ENCODE measurements at regions not wholly inside any gene's neighbourhood (a gene's known extent, or its start where the extent isn't known, plus 50 kb on each side); places are given as distances from the start of the nearest gene placed in this dataset.

GRCh38 chr2:236871500-236872001 lies 214.1 kb upstream of the COPS8 start:
- DNase-seq (ENCODE audit: low spot score), result no peak

- DNase-seq (ENCODE audit: low spot score), result no peak
Measured at GRCh38 chr2:236872015-236872414, 213.7 kb upstream of the COPS8 start.

- no peak for DNase-seq (ENCODE audit: low spot score)
Measured at GRCh38 chr2:236872981-236873380, 212.7 kb upstream of the COPS8 start.

- no peak for DNase-seq (ENCODE audit: low spot score)
Measured at GRCh38 chr2:236873636-236874035, 212.1 kb upstream of the COPS8 start.

GRCh38 chr2:236874866-236875481 lies 210.7 kb upstream of the COPS8 start:
- DNase-seq (ENCODE audit: low spot score), result no peak

GRCh38 chr2:236875906-236876505 lies 209.7 kb upstream of the COPS8 start:
- DNase-seq (ENCODE audit: low spot score), result no peak

- DNase-seq (ENCODE audit: low spot score), result no peak
Measured at GRCh38 chr2:236876642-236877041, 209.0 kb upstream of the COPS8 start.

GRCh38 chr2:236877972-236878371 lies 207.7 kb upstream of the COPS8 start:
- DNase-seq (ENCODE audit: low spot score), result no peak

GRCh38 chr2:236879416-236879963 lies 206.2 kb upstream of the COPS8 start:
- DNase-seq (ENCODE audit: low spot score), result no peak

GRCh38 chr2:236882074-236882473 lies 203.6 kb upstream of the COPS8 start:
- no peak for DNase-seq (ENCODE audit: low spot score)

GRCh38 chr2:236882930-236883329 lies 202.8 kb upstream of the COPS8 start:
- DNase-seq (ENCODE audit: low spot score), result no peak

GRCh38 chr2:236883819-236884218 lies 201.9 kb upstream of the COPS8 start:
- no peak for DNase-seq (ENCODE audit: low spot score)

- DNase-seq (ENCODE audit: low spot score), result no peak
Measured at GRCh38 chr2:236884569-236885175, 201.0 kb upstream of the COPS8 start.

- DNase-seq (ENCODE audit: low spot score), result no peak
Measured at GRCh38 chr2:236886456-236886855, 199.2 kb upstream of the COPS8 start.

- no peak for DNase-seq (ENCODE audit: low spot score)
Measured at GRCh38 chr2:236887531-236887930, 198.2 kb upstream of the COPS8 start.

GRCh38 chr2:236887953-236888793 lies 197.5 kb upstream of the COPS8 start:
- no peak for DNase-seq (ENCODE audit: low spot score)

- no peak for DNase-seq (ENCODE audit: low spot score)
Measured at GRCh38 chr2:236888794-236889780, 196.6 kb upstream of the COPS8 start.

- no peak for DNase-seq (ENCODE audit: low spot score)
Measured at GRCh38 chr2:236889791-236890704, 195.6 kb upstream of the COPS8 start.

- DNase-seq (ENCODE audit: low spot score), result no peak
Measured at GRCh38 chr2:236892721-236893120, 193.0 kb upstream of the COPS8 start.

- DNase-seq (ENCODE audit: low spot score), result no peak
Measured at GRCh38 chr2:236894791-236895190, 190.9 kb upstream of the COPS8 start.

Measured in HuH-7.5 (cell line).